HCT116 (cell line): ENCODE measurements at regions not wholly inside any gene's neighbourhood (a gene's known extent, or its start where the extent isn't known, plus 50 kb on each side); places are given as distances from the start of the nearest gene placed in this dataset.

Experiments used
- ATAC-seq: fragments of 200-7000 bp; cut with Tn5 transposase; 2 replicates; pipeline ENCODE4 v1.9.1; 2020; ENCODE audit warnings: mild to moderate bottlenecking, moderate library complexity
- BruUV-seq: library from RNA; stranded (reverse); fragments of 400-500 nt; replicated peaks from 2 replicates; lab custom pipeline; 2021; lab: Mats Ljungman, UMichigan
- CTCF ChIA-PET: fragments of 300-600 bp; sonication (Branson Sonifier 250); formaldehyde crosslinking; loops from one replicate; lab custom pipeline; 2021; ENCODE audit warnings: antibody characterized with exemption; lab: Charles Lee
- POLR2A ChIA-PET: fragments of 300-600, 350-600 bp; sonication (Branson Sonifier 250); formaldehyde crosslinking; loops from one replicate; lab custom pipeline; 2021; ENCODE audit warnings: antibody characterized with exemption; lab: Charles Lee
- RAD21 ChIA-PET, 2 experiments: fragments of 300-600 bp; sonication (Branson Sonifier 250); formaldehyde crosslinking; loops; one replicate each; lab custom pipeline; 2023; ENCODE audit warnings: low total read pairs in 2 of 2; ENCODE audit not compliant: uncharacterized antibody in 2 of 2, unreplicated experiment in 2 of 2, low non-redundant PET in 1 of 2; lab: Charles Lee
- DNase-seq: peaks from one replicate; pipeline ENCODE4 v3.0.0-alpha.2; 2010; ENCODE audit warnings: low read depth, low spot score
- H2AFZ ChIP-seq: fragments of 200-600 bp; shearing (Covaris generic), sonication (generic); 2 replicates; pipeline ENCODE4 v1.6.1; 2017; ENCODE audit warnings: low read depth, mixed run types, mixed read lengths, antibody characterized with exemption, low read length; ENCODE audit not compliant: poor library complexity, severe bottlenecking
- H3K27ac ChIP-seq: 2 replicates; pipeline ENCODE4 v1.5.1; 2012; ENCODE audit warnings: low read depth, low read length
- H3K27me3 ChIP-seq: fragments of 200-600 bp; sonication (generic); 2 replicates; pipeline ENCODE4 v1.6.1; 2016; ENCODE audit warnings: mixed run types, low read length, mixed read lengths; ENCODE audit not compliant: insufficient read depth
- H3K36me3 ChIP-seq, 2 experiments: fragments of 200-500 bp in 1 of 2; fragments of 200-600 bp in 1 of 2; sonication (Bioruptor generic) in 1 of 2; sonication (generic) in 1 of 2; 2 replicates each; pipeline versions ENCODE4 v1.5.1 to v1.6.1; 2014 to 2016; ENCODE audit warnings: low read length in 2 of 2, inconsistent platforms in 1 of 2, mixed read lengths in 1 of 2, mixed run types in 1 of 2; ENCODE audit not compliant: insufficient read depth in 2 of 2, control insufficient read depth in 1 of 2
- H3K4me1 ChIP-seq, 2 experiments: fragments of 200-600 bp in 1 of 2; sonication (generic) in 1 of 2; 2 replicates each; pipeline versions ENCODE4 v1.5.1 to v1.6.1; 2012 to 2017; ENCODE audit warnings: low read length in 2 of 2, inconsistent platforms in 1 of 2, mild to moderate bottlenecking in 1 of 2, mixed read lengths in 1 of 2, mixed run types in 1 of 2, moderate library complexity in 1 of 2; ENCODE audit not compliant: insufficient read depth in 2 of 2, control insufficient read depth in 1 of 2
- H3K4me2 ChIP-seq: fragments of 200-600 bp; sonication (generic); 2 replicates; pipeline ENCODE4 v1.6.1; 2017; ENCODE audit warnings: mixed run types, low read length, mixed read lengths
- H3K4me3 ChIP-seq, 2 experiments: fragments of 200-600 bp in 1 of 2; sonication (generic) in 1 of 2; replicated peaks in 1 of 2; 2 replicates each; pipeline ENCODE4 v1.5.1; 2011 to 2016; ENCODE audit warnings: low read length in 2 of 2, control low read depth in 1 of 2, low read depth in 1 of 2, mild to moderate bottlenecking in 1 of 2, mixed read lengths in 1 of 2, mixed run types in 1 of 2
- H3K79me2 ChIP-seq: fragments of 200-600 bp; sonication (generic); 2 replicates; pipeline ENCODE4 v1.6.1; 2017; ENCODE audit warnings: mild to moderate bottlenecking, mixed run types, low read length, moderate library complexity, mixed read lengths; ENCODE audit not compliant: insufficient read depth
- H3K9ac ChIP-seq: fragments of 200-600 bp; sonication (generic); 2 replicates; pipeline ENCODE4 v1.6.1; 2016; ENCODE audit warnings: low read length, mixed read lengths
- H3K9me2 ChIP-seq: fragments of 200-600 bp; sonication (generic), shearing (Covaris generic); 2 replicates; pipeline ENCODE4 v1.6.1; 2017; ENCODE audit warnings: mixed run types, mild to moderate bottlenecking, moderate library complexity; ENCODE audit not compliant: insufficient read depth
- H3K9me3 ChIP-seq, 2 experiments: fragments of 200-500 bp in 1 of 2; fragments of 200-600 bp in 1 of 2; sonication (Bioruptor generic) in 1 of 2; sonication (generic) in 1 of 2; 2 replicates each; pipeline ENCODE4 v1.6.1; 2014 to 2017; ENCODE audit warnings: low read length in 2 of 2, mixed read lengths in 2 of 2, inconsistent platforms in 1 of 2, low read depth in 1 of 2, mild to moderate bottlenecking in 1 of 2, mixed run types in 1 of 2, moderate library complexity in 1 of 2; ENCODE audit not compliant: control insufficient read depth in 1 of 2, insufficient read depth in 1 of 2
- H4K20me1 ChIP-seq: fragments of 200-600 bp; sonication (generic), shearing (Covaris generic); 2 replicates; pipeline ENCODE4 v1.6.1; 2017; ENCODE audit warnings: mixed run types, mild to moderate bottlenecking, moderate library complexity; ENCODE audit not compliant: insufficient read depth
- ATF3 ChIP-seq: IDR thresholded peaks from 2 replicates; pipeline ENCODE4 v1.6.1; 2012
- CTCF ChIP-seq, 3 experiments: fragments of 200-600 bp in 1 of 3; sonication (generic) in 1 of 3; IDR thresholded peaks in 2 of 3; conservative IDR thresholded peaks in 1 of 3; 2 replicates each; pipeline ENCODE4 v1.5.1; 2012 to 2017; ENCODE audit warnings: low read depth in 2 of 3, low read length in 2 of 3, antibody characterized with exemption in 1 of 3, borderline replicate concordance in 1 of 3, control low read depth in 1 of 3, mild to moderate bottlenecking in 1 of 3, mixed read lengths in 1 of 3, mixed run types in 1 of 3, moderate library complexity in 1 of 3; ENCODE audit not compliant: insufficient read depth in 1 of 3
- EGR1 ChIP-seq: IDR thresholded peaks from 2 replicates; pipeline ENCODE4 v1.6.1; 2012; ENCODE audit warnings: low read depth
- ELF1 ChIP-seq: IDR thresholded peaks from 2 replicates; pipeline ENCODE4 v1.6.1; 2012; ENCODE audit warnings: low read depth, borderline replicate concordance
- EZH2 ChIP-seq: fragments of 200-600 bp; sonication (generic); IDR thresholded peaks from 2 replicates; pipeline ENCODE4 v1.6.1; 2017; ENCODE audit warnings: antibody characterized with exemption, mixed run types
- EZH2phosphoT487 ChIP-seq: fragments of 200-600 bp; IDR thresholded peaks from 2 replicates; pipeline ENCODE4 v1.6.1; 2018; ENCODE audit warnings: antibody characterized with exemption, borderline replicate concordance
- JUND ChIP-seq: IDR thresholded peaks from 2 replicates; pipeline ENCODE4 v1.6.1; 2012
- MAX ChIP-seq: IDR thresholded peaks from 2 replicates; pipeline ENCODE4 v1.6.1; 2012
- POLR2A ChIP-seq: IDR thresholded peaks from 2 replicates; pipeline ENCODE4 v1.7.0; 2011; ENCODE audit warnings: borderline replicate concordance; ENCODE audit not compliant: insufficient read depth, insufficient read length; ENCODE audit errors: extremely low read depth
- POLR2AphosphoS5 ChIP-seq: IDR thresholded peaks from 2 replicates; pipeline ENCODE4 v1.6.1; 2011; ENCODE audit warnings: mild to moderate bottlenecking, low read depth, low read length, moderate library complexity
- RAD21 ChIP-seq: IDR thresholded peaks from 2 replicates; pipeline ENCODE4 v1.6.1; 2012; ENCODE audit warnings: low read depth, mild to moderate bottlenecking
- REST ChIP-seq: IDR thresholded peaks from 2 replicates; pipeline ENCODE4 v1.6.1; 2012; ENCODE audit warnings: low read depth
- SIN3A ChIP-seq: IDR thresholded peaks from 2 replicates; pipeline ENCODE4 v1.6.1; 2012; ENCODE audit warnings: low read depth
- TCF7L2 ChIP-seq: IDR thresholded peaks from 2 replicates; pipeline ENCODE4 v1.7.0; 2011; ENCODE audit warnings: borderline replicate concordance, inconsistent platforms; ENCODE audit not compliant: insufficient read depth, insufficient read length; ENCODE audit errors: extremely low read depth
- YY1 ChIP-seq: IDR thresholded peaks from 2 replicates; pipeline ENCODE4 v1.6.1; 2011; ENCODE audit warnings: low read length, low read depth, moderate library complexity, mild to moderate bottlenecking; ENCODE audit not compliant: insufficient replicate concordance; ENCODE audit errors: extremely low read depth
- ZBTB33 ChIP-seq: IDR thresholded peaks from 2 replicates; pipeline ENCODE4 v1.6.1; 2011; ENCODE audit warnings: mild to moderate bottlenecking, low read length, moderate library complexity; ENCODE audit not compliant: insufficient replicate concordance; ENCODE audit errors: extremely low read depth
- ZNF274 ChIP-seq: fragments of 200-500 bp; sonication (Bioruptor generic); IDR thresholded peaks from 2 replicates; pipeline ENCODE4 v1.6.1; 2014; ENCODE audit warnings: mild to moderate bottlenecking, low read depth, low read length, inconsistent platforms
- intact Hi-C: fragments of 100-400 bp; cut with micrococcal nuclease; formaldehyde crosslinking; loops from 2 replicates; pipeline ENCODE4 v1.10.0; 2022

- Histone ChIP-seq H3K4me3 (no peak overlapping the region), H3K9ac (no peak overlapping the region), H3K27me3 (no peaks in the 10 kb centered on the region), H3K4me1 (no peaks in the 10 kb centered on the region), H2AFZ (no peak overlapping the region), H3K4me2 (no peak overlapping the region), H3K79me2 (no peaks in the 10 kb centered on the region), H3K9me2 (no peaks in the 10 kb centered on the region), H3K9me3 (peaks cover 0 to 4% of the 10 kb centered on the region in 2 experiments; a peak in 1 of 4 replicates), H3K36me3 (no peaks in the 10 kb centered on the region), H4K20me1 (no peaks in the 10 kb centered on the region; the same call in 1 of the 2 replicates), H3K27ac (no peak overlapping the region)
- intact Hi-C loops = no loop called here
- no TSS peak for BruUV-seq
- no peak for ATAC-seq
- no peak for DNase-seq
- no peak for TF ChIP-seq SIN3A
- no peak for TF ChIP-seq MAX
- no peak for TF ChIP-seq CTCF (IDR thresholded peaks at IDR 0.05 in 2 of 3, conservative IDR thresholded peaks at IDR 0.05 in 1 of 3; ENCODE audit: borderline replicate concordance in 1 of 3, insufficient read depth in 1 of 3, low read depth in 2 of 3, low read length in 2 of 3)
- no peak for TF ChIP-seq POLR2A
- TF ChIP-seq YY1 = no peak
- TF ChIP-seq ZNF274 = no peak
- TF ChIP-seq EZH2phosphoT487 = no peak
- TF ChIP-seq RAD21 = no peak
- no peak for TF ChIP-seq EZH2
- no peak for TF ChIP-seq ELF1
- TF ChIP-seq TCF7L2 = no peak
- TF ChIP-seq JUND = no peak
- no peak for TF ChIP-seq ZBTB33
- no peak for TF ChIP-seq ATF3
- no peak for TF ChIP-seq REST
- TF ChIP-seq EGR1 = no peak
- TF ChIP-seq POLR2AphosphoS5 = no peak
- ChIA-PET RAD21 (no interaction called here), CTCF (no interaction called here), POLR2A (no interaction called here)
Observed at GRCh38 chr3:26449996-26450395, 172.6 kb upstream of the LRRC3B start.
